NCI-H510A (cell line): ENCODE measurements at regions not wholly inside any gene's neighbourhood (a gene's known extent, or its start where the extent isn't known, plus 50 kb on each side); places are given as distances from the start of the nearest gene placed in this dataset.

Experiments used
- DNase-seq: peaks from one replicate; lab custom pipeline; 2025; lab: John Stamatoyannopoulos, UW

- DNase-seq: no peak
Measured at GRCh38 chr3:163671201-163671600, 1407.1 kb downstream of the SI start.

- no peak for DNase-seq
Measured at GRCh38 chr3:163664466-163664865, 1413.8 kb downstream of the SI start.

- DNase-seq: no peak
Measured at GRCh38 chr3:163657088-163657487, 1421.2 kb downstream of the SI start.

GRCh38 chr3:163655021-163655420 lies 1423.3 kb downstream of the SI start:
- DNase-seq: no peak

GRCh38 chr3:163644172-163644571 lies 1434.1 kb downstream of the SI start:
- no peak for DNase-seq

GRCh38 chr3:163632722-163633121 lies 1445.6 kb downstream of the SI start:
- no peak for DNase-seq

- DNase-seq: no peak
Measured at GRCh38 chr3:163626753-163627152, 1451.5 kb downstream of the SI start.

- DNase-seq: no peak
Measured at GRCh38 chr3:163622384-163622783, 1455.9 kb downstream of the SI start.

GRCh38 chr3:163614886-163615285 lies 1463.4 kb downstream of the SI start:
- no peak for DNase-seq

- no peak for DNase-seq
Measured at GRCh38 chr3:163605915-163606314, 1472.4 kb downstream of the SI start.

- no peak for DNase-seq
Measured at GRCh38 chr3:163601426-163601825, 1476.9 kb downstream of the SI start.

- DNase-seq: no peak
Measured at GRCh38 chr3:163587342-163587741, 1491.0 kb downstream of the SI start.

- DNase-seq: no peak
Measured at GRCh38 chr3:163582967-163583366, 1495.3 kb downstream of the SI start.

GRCh38 chr3:163577271-163577670 lies 1501.0 kb downstream of the SI start:
- no peak for DNase-seq

GRCh38 chr3:163576314-163576713 lies 1502.0 kb downstream of the SI start:
- DNase-seq: no peak

GRCh38 chr3:163573324-163573723 lies 1505.0 kb downstream of the SI start:
- DNase-seq: no peak

GRCh38 chr3:163572856-163573255 lies 1505.4 kb downstream of the SI start:
- no peak for DNase-seq

GRCh38 chr3:163563485-163563884 lies 1514.8 kb downstream of the SI start:
- no peak for DNase-seq

GRCh38 chr3:163562625-163563024 lies 1515.7 kb downstream of the SI start:
- no peak for DNase-seq

GRCh38 chr3:163561151-163561550 lies 1517.1 kb downstream of the SI start:
- DNase-seq: no peak

- no peak for DNase-seq
Measured at GRCh38 chr3:163560459-163560858, 1517.8 kb downstream of the SI start.

- no peak for DNase-seq
Measured at GRCh38 chr3:163556813-163557523, 1521.3 kb downstream of the SI start.

- no peak for DNase-seq
Measured at GRCh38 chr3:163555918-163556317, 1522.4 kb downstream of the SI start.

GRCh38 chr3:163552659-163552966 lies 1525.7 kb downstream of the SI start:
- no peak for DNase-seq
